Fibroblast of skin of right quadriceps (primary cell): ENCODE measurements at regions not wholly inside any gene's neighbourhood (a gene's known extent, or its start where the extent isn't known, plus 50 kb on each side); places are given as distances from the start of the nearest gene placed in this dataset.

Experiments
- DNase-seq: peaks from one replicate; pipeline ENCODE4 v3.0.0-alpha.2; 2013

DNA sequence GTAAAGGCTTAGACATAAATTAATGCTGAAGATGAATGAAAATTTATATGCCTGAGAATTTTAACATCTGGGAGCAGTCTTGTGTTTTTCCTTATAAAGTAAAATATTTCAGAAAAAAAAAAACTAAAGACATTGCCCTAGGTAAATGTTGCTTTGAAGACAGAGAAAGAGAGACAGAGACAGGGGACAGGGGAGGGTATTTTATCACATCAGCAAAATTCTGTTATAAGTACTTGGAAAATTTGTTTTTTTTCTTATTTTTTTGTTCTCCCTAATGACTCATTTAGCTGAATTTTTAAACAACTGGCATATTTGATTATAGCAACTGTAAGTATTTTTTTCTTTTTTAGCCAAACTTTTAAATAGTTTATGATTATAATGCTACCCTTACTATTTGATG, 1540.6 kb upstream of the GBE1 start:
- no peak for DNase-seq

DNA sequence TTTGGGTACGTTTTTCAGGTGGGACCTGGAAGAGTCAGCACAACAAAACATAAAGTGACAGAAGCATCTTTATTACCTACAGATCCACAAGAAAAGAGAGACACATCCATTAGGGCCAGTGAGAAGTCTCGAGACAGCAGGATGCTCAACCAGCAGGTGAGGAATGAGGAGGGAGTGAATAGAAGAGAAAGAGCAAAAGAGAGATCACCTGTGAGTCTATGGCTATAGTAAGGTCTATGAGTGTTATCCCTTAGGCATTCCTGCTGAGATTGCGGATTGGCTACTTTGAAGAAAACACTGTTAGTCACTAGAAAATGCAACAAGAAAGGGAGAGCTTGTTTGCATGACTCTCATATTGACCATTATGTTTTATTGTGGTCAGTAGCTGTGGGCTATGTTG, 1556.2 kb upstream of the GBE1 start:
- DNase-seq = no peak

DNA sequence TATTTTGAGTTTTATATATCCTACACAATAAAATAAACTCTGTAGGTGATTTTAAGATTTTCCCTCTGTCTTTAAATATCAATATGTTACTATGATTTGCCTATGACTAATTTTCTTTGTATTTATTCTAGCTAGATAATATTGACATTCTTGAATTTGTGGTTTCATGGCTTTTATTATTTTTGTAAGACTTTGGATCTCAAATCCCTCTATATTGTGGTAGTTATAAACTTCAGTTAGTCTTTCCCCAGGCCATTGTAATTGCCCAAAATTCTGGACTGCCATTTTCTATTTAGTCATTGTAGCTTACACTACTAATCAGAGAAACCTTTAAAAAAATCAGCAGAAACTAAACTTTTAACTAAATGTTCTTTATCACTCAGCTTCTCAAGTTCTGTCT, 1559.3 kb upstream of the GBE1 start:
- no peak for DNase-seq

DNA sequence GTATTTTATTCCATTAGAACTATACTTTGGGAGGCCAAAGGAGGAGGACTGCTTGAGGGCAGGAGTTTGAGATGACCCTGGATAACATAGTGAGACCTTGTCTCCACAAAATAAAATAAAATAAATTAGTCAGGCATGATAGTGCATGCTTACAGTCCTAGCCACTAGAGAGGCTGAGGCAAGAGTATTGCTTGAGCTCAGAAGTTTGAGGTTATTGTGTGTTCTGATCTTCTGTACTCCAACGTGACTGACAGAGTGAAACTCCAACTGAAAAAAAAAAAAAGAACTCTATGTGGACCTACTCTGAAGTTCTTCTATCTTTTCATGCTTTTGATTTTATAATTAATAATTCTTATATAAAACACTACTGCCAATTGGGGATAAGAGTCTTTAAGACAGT, 1560.0 kb upstream of the GBE1 start:
- no peak for DNase-seq

DNA sequence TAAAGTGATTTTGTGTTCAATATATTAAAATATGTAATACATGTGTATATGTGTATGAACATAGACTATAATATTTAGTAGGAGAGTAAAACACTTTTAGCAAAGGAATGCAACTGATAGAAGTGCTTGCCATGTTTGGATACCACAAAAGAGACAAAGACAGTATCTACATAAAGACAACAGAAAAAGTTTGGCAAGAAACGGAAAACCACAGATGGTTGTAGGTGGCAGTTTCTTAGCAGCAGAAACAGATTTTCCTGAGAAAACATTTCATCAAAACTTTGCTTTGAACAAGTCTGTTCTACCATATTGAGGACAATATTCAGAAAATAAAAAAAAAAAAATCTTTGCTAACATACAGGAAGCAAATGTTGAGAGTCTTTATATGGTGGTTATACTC, 1560.4 kb upstream of the GBE1 start:
- DNase-seq = no peak

DNA sequence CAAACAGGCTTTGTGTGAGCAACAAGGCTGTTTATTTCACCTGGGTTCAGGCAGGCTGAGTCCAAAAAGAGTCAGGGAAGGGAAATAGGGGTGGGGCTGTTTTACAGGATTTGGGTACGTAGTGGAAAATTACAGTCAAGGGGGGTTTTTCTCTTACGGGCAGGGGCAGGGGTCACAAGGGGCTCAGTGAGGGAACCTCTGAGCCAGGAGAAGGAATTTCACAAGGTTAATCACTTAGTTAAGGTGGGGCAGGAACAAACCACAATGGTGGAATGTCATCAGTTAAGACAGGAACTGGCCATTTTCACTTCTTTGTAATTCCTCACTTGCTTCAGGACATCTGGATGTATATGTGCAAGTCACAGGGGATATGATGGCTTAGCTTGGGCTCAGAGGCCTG, 1592.8 kb upstream of the GBE1 start:
- no peak for DNase-seq

DNA sequence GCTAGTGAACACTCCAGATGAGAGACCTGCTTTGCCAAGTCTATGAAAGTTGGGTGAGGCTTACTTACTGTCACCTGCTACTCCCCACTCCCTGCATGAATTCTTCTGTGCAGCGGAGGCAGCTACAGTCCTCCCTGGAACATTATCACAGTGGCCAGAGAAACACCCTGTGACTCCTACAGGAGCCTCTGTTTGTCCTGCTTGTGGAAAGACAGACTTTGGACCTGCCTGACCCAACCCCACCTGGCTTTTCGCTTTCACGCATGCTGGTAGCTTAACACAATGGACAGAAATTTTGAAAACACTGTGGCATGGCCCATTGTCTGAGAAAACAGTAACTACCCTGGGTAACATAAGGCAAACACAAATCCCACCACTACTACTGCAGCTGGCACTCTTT, 1565.5 kb upstream of the CADM2 start:
- DNase-seq = no peak

DNA sequence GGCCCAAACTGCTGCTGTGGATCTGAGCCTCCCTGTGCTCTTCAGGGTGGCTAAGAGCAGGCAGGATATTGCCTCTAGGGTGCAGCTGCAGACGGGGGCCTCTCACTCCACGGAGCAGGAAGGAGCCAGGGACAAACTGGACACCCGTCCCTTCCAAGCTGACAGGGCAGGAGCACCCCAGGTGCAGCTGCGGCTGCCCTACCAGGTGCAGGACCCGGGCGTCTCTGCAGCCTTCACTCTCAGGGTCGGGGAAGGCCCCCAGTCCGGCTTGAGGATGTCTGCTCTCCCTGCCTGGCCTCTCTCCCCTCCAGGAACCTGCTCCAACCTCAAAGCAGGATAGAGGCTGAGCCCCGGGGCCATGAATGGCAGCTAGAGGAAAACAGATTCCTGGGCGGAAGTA, 1554.9 kb upstream of the CADM2 start:
- no peak for DNase-seq

DNA sequence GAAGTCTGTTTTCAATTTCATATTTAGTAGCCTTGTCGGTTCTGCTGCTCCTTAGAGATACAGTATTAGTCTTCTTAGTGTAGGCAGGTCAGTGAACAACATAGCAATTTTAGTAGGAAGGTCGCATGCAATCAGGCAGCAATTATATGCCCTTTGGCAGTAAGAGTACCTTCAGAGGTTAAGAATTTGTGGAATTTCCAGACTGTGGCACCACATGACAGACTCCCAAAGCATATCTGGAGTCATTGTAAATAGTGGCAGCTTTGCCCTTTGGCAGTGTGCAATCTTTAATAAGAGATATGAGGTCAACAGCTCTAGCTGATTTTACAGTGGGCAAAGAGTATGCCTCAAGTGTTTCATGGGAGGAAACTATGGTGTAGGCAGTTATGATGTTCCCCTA, 1532.5 kb upstream of the CADM2 start:
- DNase-seq = no peak

DNA sequence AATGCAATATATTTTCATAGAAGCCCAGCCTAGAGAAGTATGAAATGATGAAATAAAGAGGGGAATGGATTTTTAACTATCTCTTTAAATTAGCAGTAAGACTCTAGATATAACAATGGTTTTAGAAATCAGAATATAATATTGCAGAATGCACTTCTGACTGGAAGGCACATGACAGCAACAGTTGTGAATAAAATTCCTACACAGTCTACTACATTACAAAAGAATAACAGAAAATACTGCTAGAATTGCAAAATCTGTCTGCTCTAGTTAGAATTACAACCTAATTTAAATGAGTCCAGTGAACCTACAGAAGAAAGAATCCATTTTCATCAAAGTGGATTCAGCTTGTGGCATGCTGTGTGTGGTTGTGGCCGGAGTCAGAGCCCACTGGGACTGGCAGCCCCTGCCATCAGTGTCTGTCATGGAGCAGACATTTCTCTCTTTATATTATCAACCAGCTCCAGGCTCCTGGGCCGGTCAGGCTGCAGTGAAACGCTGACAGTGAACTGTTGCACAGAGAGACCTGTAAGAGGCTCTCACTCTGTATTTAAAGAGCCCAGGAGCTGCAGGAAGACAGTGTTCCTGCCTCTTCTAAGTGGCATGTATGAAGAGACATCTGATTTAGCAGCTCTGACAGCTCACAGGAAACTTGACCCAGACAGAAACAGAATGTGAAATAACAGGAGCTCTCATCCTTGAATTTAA, 1523.8 kb upstream of the CADM2 start:
- no peak for DNase-seq

DNA sequence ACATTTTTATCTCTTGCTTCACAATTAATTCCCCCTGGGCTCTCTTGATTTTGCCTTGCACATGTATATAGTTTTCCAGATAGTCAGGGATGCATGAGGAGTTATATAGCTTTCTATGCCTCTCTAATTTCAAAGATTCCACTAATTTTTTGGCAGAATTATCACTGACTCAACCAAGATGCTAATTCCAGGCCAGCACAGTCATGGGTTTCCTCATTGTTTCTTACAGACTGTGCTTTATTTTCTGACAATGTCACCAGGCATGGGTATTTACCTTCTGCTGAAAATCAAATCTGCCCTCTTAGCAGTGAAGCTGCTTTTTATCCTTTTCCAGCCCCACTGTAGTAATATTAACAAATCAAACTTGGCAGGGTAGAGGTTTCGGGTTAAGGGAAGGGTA, 1520.6 kb upstream of the CADM2 start:
- DNase-seq = peak; percentile 50

DNA sequence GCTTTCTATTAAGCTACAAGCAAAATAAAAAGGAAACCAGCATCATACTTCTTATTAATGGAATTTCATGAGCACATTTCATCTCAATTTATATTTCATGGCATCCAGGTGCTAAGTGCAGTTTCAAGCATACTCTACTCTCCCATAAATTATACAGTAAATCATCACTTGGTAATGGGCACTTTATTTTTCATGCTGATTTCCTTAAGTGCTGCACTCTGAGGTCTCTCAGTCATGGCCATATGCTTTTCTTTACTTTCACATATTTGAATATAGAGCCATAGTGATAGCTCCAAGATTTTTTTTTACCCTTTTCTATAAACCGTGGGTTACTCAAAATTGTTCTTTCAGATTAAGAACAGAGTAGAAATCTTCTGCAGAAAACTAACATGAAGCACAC, 1505.7 kb upstream of the CADM2 start:
- no peak for DNase-seq

DNA sequence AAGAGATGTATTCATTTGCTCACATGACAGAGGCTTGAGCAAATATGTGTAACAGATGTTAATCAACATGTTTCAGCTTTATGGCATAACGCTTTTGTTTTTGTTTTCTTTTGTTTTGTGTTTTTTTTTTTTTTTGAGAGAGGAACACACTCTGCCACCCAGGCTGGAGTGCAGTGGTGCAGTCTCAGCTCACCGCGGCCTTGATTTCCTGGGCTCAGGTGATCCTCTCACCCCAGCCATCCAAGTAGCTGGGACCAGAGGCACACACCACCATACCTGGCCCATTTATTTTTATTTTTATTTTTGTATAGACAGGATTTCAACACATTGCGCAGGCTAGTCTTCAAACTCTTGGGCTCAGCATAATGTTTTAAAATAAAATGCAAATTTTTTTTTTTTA, 1504.4 kb upstream of the CADM2 start:
- DNase-seq = no peak

DNA sequence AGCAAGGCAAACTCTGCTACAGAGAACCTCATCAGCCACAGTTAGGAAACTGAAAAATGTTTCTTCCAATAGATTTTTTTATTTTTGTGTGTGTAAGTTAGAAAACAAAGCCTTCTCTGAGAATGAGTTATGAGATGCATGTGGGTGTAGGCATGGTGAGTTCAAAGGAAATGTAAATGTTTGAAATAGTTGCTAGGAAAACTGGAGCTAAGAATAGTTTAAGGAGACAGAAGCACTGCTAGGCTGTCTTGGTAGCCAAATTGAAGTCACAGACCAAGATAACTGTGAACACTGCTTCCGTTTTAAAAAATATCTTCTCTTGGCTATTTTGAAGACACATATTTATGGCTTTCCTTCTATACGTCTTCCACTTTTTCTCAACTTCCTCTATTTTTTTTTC, 1501.2 kb upstream of the CADM2 start:
- peak; percentile 0 for DNase-seq

DNA sequence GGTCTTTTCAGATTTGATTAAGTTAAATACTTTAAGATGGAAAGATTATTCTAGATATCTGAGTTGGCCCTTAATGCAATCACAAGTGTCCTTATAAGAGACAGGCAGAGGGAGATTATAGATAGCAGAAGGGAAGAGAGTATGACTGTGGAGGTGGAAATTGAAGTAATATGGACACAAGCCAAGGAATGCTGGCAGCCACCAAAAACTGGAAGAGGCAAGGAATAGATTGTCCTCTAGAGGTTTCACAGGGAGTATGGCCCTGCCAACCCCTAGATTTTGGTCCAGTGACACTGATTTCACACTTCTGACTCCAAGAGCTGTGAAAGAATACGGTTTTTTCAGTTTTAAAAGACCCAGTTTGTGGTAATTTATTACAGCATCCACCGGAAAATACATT, 1498.7 kb upstream of the CADM2 start:
- DNase-seq = no peak

DNA sequence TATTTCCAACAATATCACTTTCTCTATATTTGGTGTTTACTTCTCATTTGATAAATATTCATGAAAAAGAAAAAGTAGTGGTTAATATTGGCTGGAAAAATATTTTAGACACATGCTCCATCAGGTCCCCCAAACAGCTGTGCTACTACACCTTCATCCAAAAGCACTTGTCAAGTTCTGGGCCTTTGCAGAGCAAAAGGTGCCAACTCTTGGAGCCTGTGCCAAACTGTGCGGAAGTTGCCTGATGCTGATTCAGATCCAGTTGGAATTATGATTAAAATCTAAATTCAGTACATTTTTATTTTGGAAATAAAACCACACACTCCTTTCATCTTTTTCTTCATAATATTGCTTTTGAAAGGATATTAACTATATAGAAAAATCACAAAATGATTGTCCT, 1497.4 kb upstream of the CADM2 start:
- DNase-seq = no peak

DNA sequence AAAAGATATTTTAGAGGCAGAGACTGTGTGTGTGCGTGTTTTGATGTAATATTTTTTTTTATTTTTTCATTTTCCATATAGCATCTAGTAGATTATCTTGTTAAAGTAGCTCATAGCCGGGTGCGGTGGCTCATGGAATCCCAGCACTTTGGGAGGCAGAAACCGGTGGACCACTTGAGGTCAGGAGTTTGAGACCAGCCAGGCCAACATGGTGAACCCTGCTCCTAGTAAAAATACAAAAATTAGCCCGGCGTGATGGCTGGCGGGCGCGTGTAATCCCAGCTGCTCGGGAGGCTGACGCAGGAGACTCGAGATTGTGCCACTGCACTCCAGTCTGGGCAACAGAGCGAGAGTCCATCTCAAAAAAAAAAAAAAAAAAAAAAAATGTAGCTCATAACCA, 1481.2 kb upstream of the CADM2 start:
- no peak for DNase-seq

DNA sequence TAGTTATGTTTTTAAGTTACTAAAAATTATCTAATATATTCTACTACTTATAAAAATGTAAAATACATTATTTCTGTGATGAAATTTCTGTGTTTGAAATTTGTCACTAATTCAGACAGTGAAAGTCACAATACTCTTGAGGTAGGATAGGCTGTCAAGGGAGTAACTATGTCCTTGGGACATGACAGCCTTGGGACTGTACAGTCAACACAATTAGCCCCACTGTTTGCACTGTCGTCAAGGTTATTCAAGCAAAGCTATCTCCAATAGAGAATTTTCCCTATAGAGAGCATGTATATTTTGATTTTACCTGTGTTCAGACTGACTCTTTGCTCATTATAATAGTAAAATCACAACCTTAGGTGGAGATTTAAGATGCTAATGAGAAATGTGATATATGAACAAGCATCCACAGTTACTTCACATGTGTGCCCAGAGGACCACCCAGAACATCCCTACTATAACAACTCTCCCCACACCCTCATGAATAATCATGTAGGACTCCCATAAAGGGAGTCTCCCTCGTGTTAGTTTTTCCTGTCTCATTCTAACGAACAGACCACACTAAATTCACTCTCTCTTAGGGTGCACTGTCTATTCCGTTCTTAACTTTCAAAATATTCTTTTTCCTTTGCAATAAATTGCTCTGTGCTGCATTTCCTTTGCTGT, 1476.3 kb upstream of the CADM2 start:
- DNase-seq = no peak

DNA sequence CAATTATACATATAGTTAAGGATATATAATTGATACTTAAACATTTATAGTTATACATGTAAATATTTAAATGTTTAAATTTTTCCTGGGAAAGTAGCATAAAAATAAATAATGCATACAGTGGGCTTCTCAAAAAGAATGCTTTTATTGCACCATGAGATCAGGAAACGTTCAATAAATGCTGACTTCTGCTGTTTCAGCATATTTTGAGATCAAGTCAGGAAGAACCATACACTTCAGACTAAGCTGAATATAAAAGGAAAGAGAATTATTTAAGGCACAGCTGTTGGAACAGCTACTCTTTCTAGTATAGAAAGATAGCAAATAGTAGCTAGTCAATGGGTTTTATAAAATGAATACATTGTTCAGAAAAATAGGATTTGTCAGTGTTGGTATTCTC, 1462.3 kb upstream of the CADM2 start:
- no peak for DNase-seq

DNA sequence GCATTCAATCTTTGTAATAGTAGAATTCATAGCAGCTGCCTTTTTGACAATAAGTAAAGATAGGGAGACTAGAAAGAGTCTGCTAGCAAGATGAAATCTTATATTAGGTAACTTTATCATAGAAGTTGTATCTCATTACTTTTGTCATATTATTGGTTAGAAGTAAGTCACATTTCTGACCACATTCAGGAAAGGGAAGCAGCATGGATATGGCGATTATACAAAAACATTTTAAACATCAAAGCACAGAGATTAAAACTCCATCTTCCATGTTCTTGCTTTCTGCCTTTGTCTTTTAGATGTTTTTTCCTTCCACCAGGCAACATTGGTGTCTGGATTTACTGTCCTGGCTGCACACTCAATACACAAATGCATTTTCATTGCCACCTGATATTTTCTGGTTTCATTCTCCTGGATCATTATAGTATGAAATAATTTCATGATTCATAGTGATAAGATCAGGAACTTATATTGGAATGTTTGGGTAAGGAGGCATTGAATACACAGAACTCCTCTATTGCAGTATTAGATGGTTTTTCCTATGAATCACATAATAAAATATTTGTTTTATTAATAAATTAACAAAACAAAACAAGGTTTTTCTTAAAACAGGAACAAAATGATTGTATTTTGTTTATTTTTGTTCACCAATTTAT, 1460.3 kb upstream of the CADM2 start:
- DNase-seq = no peak

DNA sequence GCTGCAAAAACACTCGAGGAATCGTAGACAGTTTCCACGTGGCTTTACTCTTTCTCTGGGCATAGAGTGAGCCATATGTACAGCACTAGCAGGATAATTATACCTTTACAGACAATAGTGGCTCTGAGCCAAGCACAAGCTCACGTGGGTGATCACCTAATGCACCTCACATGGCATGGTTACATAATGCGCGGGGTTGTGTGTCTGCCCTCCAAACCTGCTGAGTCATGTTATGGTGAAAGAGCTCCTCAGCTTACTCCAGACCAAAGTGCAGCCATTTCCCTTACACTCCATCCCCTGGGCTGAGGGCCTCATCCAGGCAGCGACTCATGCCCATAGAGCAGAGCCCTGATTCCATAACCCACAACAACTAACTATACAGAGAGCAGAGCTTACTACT, 1458.4 kb upstream of the CADM2 start:
- DNase-seq = peak; percentile 1

DNA sequence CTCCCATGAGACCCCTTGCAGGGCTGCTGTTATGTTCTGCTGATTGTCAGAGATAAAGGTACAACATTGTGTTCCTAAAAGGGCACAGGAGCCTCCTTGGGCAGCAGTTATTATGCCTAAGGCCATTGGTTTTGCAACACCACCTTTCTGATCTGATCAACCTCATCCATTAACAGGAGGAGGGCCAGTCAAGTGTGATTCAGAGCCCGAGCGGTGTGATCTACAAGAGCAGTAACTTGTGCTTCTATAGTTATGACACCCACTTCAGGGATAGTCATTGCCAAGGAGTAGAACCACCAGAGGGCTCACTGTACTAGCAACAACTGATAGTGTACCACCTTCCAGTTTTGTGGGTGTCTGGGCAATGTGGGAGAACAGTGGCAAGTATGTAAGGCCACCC, 1457.9 kb upstream of the CADM2 start:
- DNase-seq = no peak

DNA sequence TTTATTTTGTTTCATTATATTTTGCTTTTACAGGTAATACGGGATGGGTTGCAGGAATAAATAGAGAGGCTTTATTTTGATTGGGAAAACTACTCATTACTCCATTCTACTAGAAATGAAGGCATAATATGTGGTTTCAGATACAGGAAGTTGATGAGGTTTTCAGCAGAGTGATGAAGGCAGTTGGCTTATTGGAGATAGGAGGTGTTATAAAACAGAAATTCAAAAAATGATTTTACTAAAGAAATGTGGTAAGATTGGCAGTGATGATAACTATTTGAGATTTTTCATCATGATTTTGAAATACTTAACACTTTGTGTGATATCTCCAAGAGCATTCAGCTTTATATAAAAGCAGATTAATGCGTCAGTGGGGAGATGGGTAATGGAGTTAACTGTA, 1445.7 kb upstream of the CADM2 start:
- no peak for DNase-seq

DNA sequence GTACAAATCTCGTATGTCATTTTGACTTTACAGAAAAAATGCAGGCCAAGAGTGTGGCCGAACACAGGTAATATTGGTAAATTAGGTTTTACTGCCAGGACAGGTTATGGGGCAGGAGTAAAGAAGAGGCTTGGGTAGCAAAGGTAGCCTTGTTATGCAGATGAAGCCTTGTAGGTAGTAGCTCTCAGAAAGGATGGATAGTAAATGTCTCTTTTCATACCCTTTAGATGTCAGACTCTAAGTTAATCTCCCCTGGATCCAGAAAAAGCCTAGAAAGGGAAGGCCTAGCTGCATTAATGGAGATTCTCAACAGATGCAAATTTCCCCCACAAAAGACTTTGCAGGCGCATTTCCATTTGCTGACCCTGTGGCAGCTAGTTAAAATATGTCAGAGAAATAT, 1445.1 kb upstream of the CADM2 start:
- DNase-seq = no peak
